HG03460 (cell line): ENCODE measurements at regions not wholly inside any gene's neighbourhood (a gene's known extent, or its start where the extent isn't known, plus 50 kb on each side); places are given as distances from the start of the nearest gene placed in this dataset.

Source experiments
- ATAC-seq: cut with Tn5 transposase; IDR thresholded peaks from one replicate; pipeline ENCODE4 v1.9.1; 2021; ENCODE audit not compliant: unreplicated experiment

DNA sequence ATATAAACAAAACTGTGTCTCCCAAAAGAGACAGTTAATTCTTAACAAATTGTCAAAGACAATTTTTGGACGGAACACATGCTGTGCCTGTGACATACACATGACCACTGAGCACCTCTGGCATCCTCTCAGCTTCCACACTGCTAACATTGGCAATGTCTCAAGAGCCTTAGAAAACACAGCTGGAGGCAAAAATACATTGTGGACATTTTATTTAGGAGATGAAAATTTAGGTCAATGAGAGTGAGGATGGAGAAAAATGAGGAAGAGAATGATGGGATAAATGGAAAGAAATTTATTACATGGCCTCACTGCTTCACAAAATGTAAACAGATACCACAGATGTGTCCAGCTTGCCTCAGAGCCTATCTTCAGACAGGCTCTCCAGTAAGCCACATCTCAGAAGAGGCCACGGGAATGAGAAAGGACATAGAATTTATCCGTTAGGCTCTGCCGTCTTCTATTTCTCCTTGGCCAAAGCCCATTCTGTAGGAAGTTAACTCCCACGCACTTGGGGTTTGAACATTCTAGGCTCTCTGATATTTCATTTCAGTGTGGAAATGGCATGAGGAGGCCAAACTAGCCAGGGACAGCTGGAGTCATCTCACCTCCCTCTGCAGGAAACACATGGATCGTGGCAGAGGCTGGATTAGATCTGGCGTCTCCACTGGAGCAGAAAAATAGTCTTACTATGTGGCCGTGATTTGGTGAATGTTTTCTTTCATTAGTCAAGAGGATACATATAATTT, 519.4 kb upstream of the DSEL start:
- no peak for ATAC-seq

DNA sequence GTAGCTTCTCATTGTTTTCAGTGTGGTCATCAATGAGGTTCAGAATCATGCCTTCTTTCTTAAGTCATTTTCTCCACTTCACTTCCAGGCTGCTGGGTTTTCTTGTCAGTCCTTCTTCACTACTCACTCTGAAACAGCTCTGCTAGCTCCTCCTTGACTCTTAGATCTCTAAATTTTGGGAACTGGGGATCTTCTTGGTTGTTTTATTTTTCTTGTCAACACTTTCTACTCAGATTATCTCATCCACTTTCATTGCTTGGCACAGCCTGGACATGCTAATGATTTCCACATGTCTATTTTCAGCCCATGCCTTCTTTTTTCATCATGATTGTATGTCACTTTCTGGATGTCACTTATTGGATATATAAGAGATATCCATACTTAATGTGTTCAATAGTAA, 517.8 kb upstream of the DSEL start:
- ATAC-seq: no peak

- ATAC-seq: no peak
Observed at GRCh38 chr18:68033466-68033865, 516.9 kb upstream of the DSEL start.

- ATAC-seq: no peak
Observed at GRCh38 chr18:68024716-68025115, 508.2 kb upstream of the DSEL start.

DNA sequence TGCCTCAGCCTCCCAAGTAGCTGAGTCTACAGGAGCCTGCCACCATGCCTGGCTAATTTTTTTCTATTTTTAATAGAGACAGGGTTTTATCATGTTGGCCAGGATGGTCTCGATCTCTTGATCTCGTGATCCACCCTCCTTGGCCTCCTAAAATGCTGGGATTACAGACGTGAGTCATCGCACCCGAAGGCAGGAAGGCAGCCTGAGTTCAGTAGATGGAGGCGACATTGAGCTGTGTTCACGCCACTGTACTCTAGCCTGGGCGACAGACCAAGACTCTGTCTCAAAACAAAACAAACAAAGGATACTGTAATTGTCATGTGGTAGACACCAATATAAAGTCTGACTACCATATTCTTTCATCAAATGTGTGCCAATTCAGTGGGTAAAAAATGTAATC, 500.9 kb upstream of the DSEL start:
- no peak for ATAC-seq

GRCh38 chr18:67997496-67997895, 481.0 kb upstream of the DSEL start:
- ATAC-seq: no peak

DNA sequence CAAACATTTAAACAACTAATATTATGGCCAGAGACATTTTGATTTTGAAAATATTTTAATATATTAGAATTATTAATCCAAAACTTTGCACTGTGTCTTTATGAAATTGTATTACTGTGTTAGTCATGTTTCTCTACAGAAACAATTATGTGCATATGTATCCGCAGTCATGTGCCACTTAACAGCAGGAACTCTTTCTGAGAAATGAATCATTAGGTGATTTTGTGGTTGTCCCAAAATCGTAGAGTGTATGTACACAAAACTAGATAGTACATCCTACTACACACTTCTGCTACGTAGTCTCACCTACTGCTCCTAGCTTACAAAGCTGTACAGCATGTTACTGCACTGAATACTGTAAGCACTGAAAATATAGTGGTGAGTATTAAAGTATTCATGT, 479.2 kb upstream of the DSEL start:
- no peak for ATAC-seq

DNA sequence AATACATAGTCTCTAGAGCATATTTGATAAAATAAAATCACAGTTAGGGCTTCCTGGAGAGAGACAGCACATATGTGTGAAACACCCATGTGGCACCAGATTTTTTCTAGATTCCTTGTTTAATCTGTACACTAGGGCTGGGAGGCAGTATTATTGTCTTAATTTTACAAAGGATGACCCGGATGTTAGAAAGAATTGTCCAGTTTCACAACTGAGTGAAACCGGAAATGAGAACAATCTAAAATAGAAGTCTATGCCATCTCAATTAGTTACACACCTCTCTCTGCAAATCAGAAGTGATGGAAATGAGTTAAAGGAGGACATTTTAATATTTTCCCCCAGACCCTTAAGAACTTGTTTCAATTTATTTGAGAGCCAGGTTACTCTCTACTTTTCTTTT, 463.7 kb upstream of the DSEL start:
- ATAC-seq: no peak

DNA sequence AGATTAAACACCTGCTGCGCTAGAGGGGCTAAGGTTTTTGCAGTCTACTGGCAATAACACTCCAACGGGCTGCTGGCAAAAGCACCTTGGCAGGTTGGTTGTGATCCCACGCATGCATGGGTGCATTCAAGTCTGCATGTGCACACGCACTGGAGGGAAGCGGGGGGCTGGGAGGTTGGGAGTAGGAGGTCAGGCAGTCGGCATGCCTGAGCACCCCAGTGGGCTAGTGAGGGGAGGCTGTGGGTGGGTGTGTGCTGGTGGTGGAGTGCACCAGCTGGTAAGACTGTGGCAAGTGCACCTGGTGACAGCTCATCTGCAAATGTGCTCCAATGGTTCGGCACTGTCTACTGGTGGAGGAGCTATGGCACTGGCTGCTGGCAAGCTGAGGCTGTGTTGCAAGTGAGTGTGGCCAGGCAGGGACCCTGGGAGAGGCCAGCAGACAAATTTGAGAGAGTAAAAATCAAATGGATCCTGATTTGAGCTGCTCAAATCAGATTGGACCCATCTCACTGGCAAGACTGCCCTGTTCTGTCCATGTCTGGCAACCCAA, 460.6 kb upstream of the DSEL start:
- no peak for ATAC-seq

DNA sequence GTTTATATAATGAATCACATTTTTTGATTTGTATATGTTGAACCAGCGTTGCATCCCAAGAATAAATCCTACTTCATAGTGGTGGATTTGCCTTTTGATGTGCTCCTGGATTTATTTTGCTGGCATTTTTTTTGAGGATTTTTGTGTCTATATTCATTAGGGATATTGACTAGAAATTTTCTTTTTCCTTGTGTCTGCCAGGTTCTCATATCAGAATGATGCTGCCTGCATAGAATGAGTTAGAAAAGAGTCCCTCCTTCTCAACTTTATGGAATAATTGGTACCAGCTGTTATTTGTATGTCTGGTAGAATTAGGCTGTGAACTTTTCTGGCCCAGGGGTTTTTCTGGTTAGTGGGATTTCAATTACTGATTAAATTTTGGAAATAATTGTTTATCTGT, 457.4 kb upstream of the DSEL start:
- no peak for ATAC-seq

DNA sequence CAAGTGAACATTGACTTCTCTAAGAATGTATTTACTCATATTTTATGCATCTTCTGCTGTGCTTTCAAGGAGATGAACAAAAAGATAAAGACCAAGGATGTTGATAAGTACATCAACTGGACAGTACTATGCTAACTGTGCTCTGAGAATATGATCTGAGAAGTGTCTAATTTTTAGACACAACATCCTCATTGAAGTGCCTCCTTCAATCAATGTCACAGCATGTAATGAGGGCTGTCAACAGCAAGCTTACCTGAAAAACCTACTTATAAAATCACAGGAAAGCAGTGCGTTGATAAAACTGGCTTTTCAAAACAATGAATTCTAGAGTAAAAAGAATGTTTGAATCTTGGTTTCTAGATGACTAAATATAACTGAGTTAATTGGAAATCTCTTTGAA, 452.9 kb upstream of the DSEL start:
- ATAC-seq: no peak

DNA sequence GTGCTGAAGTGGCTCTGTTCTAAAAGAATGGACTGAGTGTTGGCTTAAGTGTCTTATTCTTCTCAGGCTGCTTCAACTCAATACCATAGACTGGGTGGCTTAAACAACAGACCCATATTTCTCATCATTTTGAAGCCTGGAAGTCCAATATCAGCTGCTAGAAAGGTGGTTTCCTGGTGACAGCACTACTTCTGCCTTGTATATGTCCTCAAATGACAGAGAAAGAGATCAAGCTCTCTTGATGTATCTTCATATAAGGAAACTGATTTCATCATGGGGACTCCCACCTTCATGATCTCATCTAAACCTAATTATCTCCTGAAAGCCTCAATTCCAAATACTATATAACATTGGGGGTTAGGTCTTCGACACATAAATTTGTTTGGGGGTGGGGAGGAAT, 449.7 kb upstream of the DSEL start:
- ATAC-seq: no peak

- ATAC-seq: no peak
Observed at GRCh38 chr18:67964462-67964861, 447.9 kb upstream of the DSEL start.

GRCh38 chr18:67961701-67962440, 445.4 kb upstream of the DSEL start:
- no peak for ATAC-seq

DNA sequence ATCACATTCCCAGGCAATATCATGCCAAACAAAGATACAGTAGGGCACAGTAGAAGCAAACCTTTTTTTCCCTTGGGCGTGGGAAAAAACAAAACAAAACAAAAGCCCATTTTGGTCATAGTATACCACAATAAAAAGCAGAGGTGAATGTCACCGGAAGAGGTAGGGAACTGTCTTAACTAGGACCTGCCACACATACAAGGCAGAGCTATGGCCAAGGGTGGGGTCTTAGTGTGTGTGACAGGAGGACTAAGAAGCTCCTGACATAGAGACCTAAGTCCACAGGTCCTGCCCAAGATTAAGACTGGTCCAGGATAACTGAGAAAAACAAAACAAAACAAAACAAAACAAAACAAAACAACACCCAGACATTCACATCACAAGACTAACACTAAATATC, 441.2 kb upstream of the DSEL start:
- ATAC-seq: no peak

DNA sequence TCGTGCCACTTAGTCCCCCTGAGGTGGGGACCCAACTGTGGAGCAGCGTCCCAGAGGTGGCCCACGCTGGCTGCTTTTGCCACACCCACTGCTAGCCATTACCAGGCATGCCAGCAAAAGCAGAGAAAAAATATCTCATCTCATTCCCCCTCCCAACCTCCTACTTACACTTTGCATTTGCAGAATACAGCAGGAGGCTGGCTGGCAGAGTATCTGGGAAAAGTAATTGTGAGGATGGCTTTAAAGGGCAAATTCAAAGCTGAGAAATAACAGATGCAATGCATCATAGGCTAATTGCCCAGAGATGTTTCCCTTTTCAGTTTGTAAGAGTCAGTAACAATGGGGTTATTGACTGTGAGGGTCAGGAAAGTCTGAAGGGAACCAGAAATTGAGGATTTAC, 438.1 kb upstream of the DSEL start:
- no peak for ATAC-seq

GRCh38 chr18:67951137-67951536, 434.6 kb upstream of the DSEL start:
- ATAC-seq: no peak

GRCh38 chr18:67938660-67939059, 422.1 kb upstream of the DSEL start:
- no peak for ATAC-seq

GRCh38 chr18:67935638-67936037, 419.1 kb upstream of the DSEL start:
- peak; percentile 53 for ATAC-seq

DNA sequence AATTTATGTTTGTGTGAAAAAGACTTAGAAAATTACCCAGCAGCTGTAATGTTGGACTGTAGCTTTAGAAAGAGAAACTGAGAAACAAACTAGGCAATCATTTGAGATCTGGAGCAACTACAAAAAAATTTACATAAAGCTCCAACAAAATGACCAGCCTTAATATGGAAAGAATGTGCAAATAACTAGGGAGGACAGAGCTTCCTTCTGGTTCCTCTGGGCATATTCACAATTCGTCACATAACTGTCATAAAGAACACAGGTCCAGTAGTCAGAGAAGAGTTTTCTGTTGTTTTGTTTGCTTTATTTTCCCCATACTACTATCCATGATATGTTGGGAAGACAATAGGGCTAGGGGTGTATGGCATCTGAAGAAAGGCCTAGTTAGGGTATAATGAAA, 416.8 kb upstream of the DSEL start:
- ATAC-seq: no peak

DNA sequence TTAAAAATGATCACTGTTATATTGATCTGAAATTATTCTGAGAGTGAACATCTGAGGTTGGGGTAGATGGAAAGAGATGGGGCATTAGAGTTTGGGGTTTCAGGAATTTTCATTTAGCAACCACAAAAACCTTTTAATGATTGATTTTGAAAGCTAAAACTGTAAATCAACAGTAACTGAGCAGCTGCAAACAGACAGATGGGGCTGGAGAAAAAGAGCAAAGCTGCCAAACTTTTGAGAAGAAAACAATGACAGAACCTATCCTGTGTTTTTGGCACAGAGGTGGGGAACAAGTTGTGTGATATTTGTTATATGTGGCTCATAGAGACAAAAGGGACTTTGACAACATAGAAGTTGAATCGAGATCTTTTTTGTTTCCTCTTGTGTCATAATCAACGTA, 415.8 kb upstream of the DSEL start:
- ATAC-seq: no peak
